HG02852 (cell line): ENCODE measurements at regions not wholly inside any gene's neighbourhood (a gene's known extent, or its start where the extent isn't known, plus 50 kb on each side); places are given as distances from the start of the nearest gene placed in this dataset.
"Not testable (repeated sequence)": the region's sequence is repeated elsewhere in the genome, so short reads cannot be mapped to it uniquely, and the experiment has no call there.

ENCODE experiments used
- ATAC-seq: cut with Tn5 transposase; IDR thresholded peaks from one replicate; pipeline ENCODE4 v1.9.1; 2021; ENCODE audit warnings: mild to moderate bottlenecking, moderate library complexity; ENCODE audit not compliant: unreplicated experiment

- ATAC-seq, result peak; percentile 56
Measured at GRCh38 chr20:30811885-30812671, 445.4 kb upstream of the DEFB115 start.

GRCh38 chr20:30812739-30813411, 444.6 kb upstream of the DEFB115 start:
- no peak for ATAC-seq

GRCh38 chr20:30813412-30814311, 443.8 kb upstream of the DEFB115 start:
- ATAC-seq, result not testable (repeated sequence)

DNA sequence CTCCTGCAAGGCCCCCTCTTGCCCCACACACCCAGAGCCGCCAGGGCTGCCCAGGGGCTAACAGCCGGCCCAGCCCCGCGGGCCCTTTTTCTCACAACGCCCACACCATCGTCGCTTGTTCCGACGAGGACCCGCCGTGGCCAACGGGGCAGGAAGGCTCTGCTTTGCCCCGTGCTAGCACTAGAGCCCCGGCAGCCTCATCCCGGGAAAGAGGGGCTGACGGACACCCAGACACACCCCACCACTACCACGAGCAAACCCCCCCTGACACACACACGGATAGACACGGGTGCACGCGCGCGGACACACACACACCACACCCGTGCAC, 443.2 kb upstream of the DEFB115 start:
- not testable (repeated sequence) for ATAC-seq

DNA sequence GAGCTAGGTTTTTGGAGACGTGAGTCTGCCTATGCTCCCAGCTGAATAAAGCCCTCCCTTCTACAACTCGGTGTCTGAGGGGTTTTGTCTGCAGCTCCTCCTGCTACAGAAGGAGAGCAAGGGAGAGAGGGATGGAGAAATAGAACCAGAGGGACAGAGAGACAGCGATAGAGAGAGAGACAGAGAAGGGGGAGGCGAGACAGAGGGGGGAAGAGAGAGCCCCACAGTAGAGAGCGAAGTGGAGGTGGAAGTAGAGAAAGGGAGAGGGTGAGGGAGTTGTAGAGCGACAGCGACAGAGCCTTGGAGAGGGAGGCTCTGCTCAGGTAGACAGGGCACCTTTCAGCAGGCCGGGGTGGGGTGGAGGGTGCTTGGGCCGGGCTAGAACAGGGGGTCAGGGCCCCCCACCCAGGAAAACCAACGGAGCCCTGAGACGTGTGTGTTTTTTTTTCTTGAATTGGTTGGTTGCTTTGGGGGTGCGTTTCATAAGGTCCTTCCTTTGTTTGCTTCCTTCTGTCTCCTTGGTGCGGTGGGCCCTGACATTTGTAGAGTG, 442.4 kb upstream of the DEFB115 start:
- not testable (repeated sequence) for ATAC-seq

- ATAC-seq, result no peak
Measured at GRCh38 chr20:30815577-30816181, 441.8 kb upstream of the DEFB115 start.

GRCh38 chr20:30816182-30816645, 441.2 kb upstream of the DEFB115 start:
- no peak for ATAC-seq

GRCh38 chr20:30821615-30822014, 435.8 kb upstream of the DEFB115 start:
- not testable (repeated sequence) for ATAC-seq

DNA sequence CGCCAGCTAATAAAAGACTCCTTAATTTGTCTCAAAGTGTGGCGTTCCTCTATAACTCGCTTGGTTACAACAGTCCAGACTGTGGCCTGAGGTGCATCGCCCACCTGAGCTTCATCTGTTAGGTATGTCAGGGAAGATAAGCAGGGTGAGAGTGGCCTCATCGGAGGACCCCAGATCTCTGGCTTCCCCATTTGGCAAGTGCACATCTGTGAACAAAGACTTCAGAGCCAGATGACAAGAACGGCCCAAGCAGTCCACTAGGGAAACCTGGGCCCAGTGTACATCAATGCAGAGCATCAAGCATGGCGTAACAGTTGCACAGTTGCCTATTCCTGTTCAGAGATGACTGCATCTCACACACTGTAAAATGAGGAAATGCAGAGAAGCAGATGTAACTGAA, 432.8 kb upstream of the DEFB115 start:
- ATAC-seq, result not testable (repeated sequence)

- ATAC-seq, result not testable (repeated sequence)
Measured at GRCh38 chr20:30845923-30846322, 411.5 kb upstream of the DEFB115 start.

GRCh38 chr20:30868271-30868670, 389.2 kb upstream of the DEFB115 start:
- not testable (repeated sequence) for ATAC-seq

- ATAC-seq, result not testable (repeated sequence)
Measured at GRCh38 chr20:30871127-30871526, 386.3 kb upstream of the DEFB115 start.

GRCh38 chr20:30872252-30872651, 385.2 kb upstream of the DEFB115 start:
- ATAC-seq, result not testable (repeated sequence)

DNA sequence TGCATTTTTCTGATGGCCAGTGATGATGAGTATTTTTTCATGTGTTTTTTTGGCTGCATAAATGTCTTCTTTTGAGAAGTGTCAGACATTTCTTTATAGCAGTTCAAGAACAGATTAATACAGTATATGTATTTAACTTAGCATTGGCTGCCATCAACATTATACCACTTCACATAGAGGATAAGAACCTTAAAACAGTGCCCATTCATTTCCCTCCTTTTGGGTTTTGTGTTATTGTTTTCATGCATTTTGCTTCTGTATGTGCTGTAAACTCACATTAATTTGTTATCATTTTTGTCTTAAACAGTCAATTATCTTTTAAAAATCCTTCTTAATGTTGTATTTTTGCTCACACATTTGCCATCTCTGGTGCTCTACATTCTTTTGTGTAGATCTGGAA, 381.6 kb upstream of the DEFB115 start:
- ATAC-seq, result not testable (repeated sequence)

DNA sequence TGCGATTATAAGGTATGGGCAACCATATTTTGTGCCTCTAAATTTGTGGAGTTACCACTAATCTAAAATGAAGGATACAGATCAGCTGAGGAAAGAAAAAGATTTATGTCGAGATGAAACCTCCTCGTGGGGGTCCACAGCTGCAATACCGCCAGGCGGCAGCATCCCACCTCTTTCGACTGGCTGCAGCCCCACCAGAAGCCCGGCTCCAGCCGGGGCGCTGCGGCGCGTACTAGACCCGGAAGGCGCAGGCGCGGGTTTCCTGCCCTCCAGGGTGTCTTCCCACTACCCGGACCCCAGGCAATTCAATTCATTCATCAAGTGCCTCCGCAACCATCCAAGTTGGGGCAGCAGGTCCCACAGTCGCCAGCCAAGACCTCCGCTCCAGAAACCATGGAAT, 366.1 kb upstream of the DEFB115 start:
- not testable (repeated sequence) for ATAC-seq

GRCh38 chr20:30892541-30893345, 364.7 kb upstream of the DEFB115 start:
- ATAC-seq, result no peak

DNA sequence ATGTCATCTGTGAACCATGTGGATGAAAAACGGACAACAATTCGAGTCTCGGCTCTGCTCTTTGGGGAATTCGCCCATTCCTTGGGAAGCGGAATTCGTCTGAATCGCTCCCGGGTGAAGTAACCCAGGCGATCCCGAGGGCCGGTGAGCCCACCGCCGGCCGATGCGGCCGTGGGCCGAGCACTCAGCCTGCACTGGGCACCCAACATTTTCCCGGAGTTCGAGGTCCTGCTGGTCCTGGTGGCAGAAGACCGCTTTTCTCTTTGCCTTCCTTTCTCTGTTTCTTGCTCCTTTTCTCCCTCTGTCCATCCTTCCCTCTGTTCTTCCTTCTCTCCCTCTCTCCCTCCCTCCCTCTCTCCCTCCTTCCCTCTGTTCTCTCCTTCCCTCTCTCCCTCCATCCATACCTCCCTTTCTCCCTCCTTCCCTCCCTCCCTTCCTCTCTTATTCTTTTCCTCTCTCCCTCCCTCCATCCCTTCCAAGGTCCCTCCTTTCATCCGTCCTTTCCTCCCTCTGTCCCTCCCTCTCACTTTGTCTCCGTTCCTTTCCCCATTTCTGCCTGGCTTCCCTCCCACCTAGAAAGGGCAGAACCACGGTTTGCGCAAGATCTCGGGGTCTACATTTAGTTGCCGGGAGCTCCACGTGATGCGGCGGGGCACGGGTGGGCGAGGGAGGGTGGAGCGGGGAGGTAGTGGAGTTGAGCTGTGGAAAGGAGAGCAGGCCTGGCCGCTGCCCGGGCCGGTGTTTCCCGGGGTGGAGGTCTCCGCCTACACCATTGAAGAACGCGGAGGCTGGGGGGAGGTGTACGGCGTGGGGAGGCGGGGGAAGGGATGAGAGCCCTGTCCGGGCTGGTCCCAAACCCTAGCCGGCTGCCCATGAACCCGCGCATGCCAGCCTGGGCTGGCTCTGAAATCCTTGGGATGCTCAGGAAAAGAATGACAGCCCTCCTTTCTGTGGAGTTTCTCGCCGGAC, 363.8 kb upstream of the DEFB115 start:
- not testable (repeated sequence) for ATAC-seq

GRCh38 chr20:30894707-30895353, 362.6 kb upstream of the DEFB115 start:
- ATAC-seq, result not testable (repeated sequence)
